Neural crest cell (in vitro differentiated cells): ENCODE measurements at regions not wholly inside any gene's neighbourhood (a gene's known extent, or its start where the extent isn't known, plus 50 kb on each side); places are given as distances from the start of the nearest gene placed in this dataset.

ENCODE experiments used
- DNase-seq: peaks from one replicate; pipeline ENCODE4 v3.0.0; 2021; ENCODE audit warnings: low read depth, mixed read lengths, low spot score
- H3K27ac Mint-ChIP-seq: one replicate; pipeline ENCODE4 v1.8.0; 2021; ENCODE audit warnings: mild to moderate bottlenecking, mixed read lengths; ENCODE audit not compliant: unreplicated experiment
- H3K27me3 Mint-ChIP-seq: 2 replicates; pipeline ENCODE4 v1.8.0; 2021; ENCODE audit warnings: low read depth, mild to moderate bottlenecking, mixed read lengths
- H3K36me3 Mint-ChIP-seq: 2 replicates; pipeline ENCODE4 v1.8.0; 2021; ENCODE audit warnings: low read depth, mild to moderate bottlenecking, mixed read lengths
- H3K4me1 Mint-ChIP-seq: 2 replicates; pipeline ENCODE4 v1.8.0; 2021; ENCODE audit warnings: mixed read lengths
- H3K4me3 Mint-ChIP-seq: one replicate; pipeline ENCODE4 v1.8.0; 2021; ENCODE audit warnings: mild to moderate bottlenecking, mixed read lengths
- H3K9me3 Mint-ChIP-seq: 2 replicates; pipeline ENCODE4 v1.8.0; 2021; ENCODE audit warnings: mixed read lengths
- CTCF ChIP-seq: fragments of 200-600 bp; sonication (generic); conservative IDR thresholded peaks from 2 replicates; pipeline ENCODE4 v1.5.0; 2021; ENCODE audit warnings: antibody characterized with exemption, mild to moderate bottlenecking

- no peak for TF ChIP-seq CTCF
- Mint-ChIP-seq H3K27me3 (no peaks in the 10 kb centered on the region), H3K36me3 (peaks cover 4% of the 10 kb centered on the region), H3K4me3 (no peak overlapping the region), H3K9me3 (peaks cover 13% of the 10 kb centered on the region), H3K27ac (no peak overlapping the region), H3K4me1 (no peaks in the 10 kb centered on the region)
- no peak for DNase-seq
Observed at GRCh38 chr9:73065439-73065838, 86.2 kb upstream of the ANXA1 start.

GRCh38 chr9:73064315-73064714 lies 87.3 kb upstream of the ANXA1 start:
- H3K4me3 Mint-ChIP-seq = no peak overlapping the region

GRCh38 chr9:73061146-73061545 lies 90.5 kb upstream of the ANXA1 start:
- no peaks in the 10 kb centered on the region for H3K9me3 Mint-ChIP-seq
- H3K27ac Mint-ChIP-seq = no peak overlapping the region
- DNase-seq = no peak
- H3K36me3 Mint-ChIP-seq = no peaks in the 10 kb centered on the region
- TF ChIP-seq CTCF = no peak
- H3K4me1 Mint-ChIP-seq = no peaks in the 10 kb centered on the region
- no peak overlapping the region for H3K4me3 Mint-ChIP-seq
- no peaks in the 10 kb centered on the region for H3K27me3 Mint-ChIP-seq

More at GRCh38 chr9:73064315-73064714, 87.3 kb upstream of the ANXA1 start:
- peaks cover 6% of the 10 kb centered on the region for H3K9me3 Mint-ChIP-seq
- no peak overlapping the region for H3K27ac Mint-ChIP-seq
- H3K27me3 Mint-ChIP-seq = no peaks in the 10 kb centered on the region
- peaks cover under 1% of the 10 kb centered on the region for H3K36me3 Mint-ChIP-seq
- DNase-seq = no peak
- no peaks in the 10 kb centered on the region for H3K4me1 Mint-ChIP-seq
- no peak for TF ChIP-seq CTCF

DNA sequence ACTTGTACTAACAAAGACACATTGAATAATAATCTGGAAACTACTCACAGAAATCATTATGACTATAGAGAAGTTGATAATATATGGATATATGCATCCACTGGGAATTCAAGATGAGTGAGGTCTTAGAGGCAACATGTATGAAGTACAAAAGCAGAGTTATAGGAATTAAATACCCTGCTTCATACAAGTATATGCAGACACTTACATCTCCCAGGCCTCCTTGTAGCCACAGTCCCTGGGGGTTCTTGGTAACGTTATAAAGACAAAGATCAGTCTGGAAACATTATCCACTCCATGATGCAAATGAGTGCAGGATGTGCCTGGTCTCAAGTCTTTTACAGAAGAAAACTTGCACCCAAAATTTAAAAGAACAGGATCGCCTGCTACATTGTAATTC lies 92.4 kb upstream of the ANXA1 start:
- DNase-seq = no peak
- H3K27ac Mint-ChIP-seq = no peak overlapping the region
- no peak for TF ChIP-seq CTCF
- no peaks in the 10 kb centered on the region for H3K4me1 Mint-ChIP-seq
- H3K27me3 Mint-ChIP-seq = no peaks in the 10 kb centered on the region
- H3K4me3 Mint-ChIP-seq = no peak overlapping the region
- no peaks in the 10 kb centered on the region for H3K9me3 Mint-ChIP-seq
- H3K36me3 Mint-ChIP-seq = no peaks in the 10 kb centered on the region

GRCh38 chr9:73056245-73056644 lies 95.4 kb upstream of the ANXA1 start:
- Mint-ChIP-seq H3K27me3 (no peaks in the 10 kb centered on the region), H3K27ac (no peak overlapping the region), H3K9me3 (no peaks in the 10 kb centered on the region), H3K4me1 (peaks cover 1% of the 10 kb centered on the region), H3K36me3 (no peaks in the 10 kb centered on the region), H3K4me3 (no peak overlapping the region)
- no peak for DNase-seq
- no peak for TF ChIP-seq CTCF

- Mint-ChIP-seq H3K27ac (no peak overlapping the region), H3K4me3 (no peak overlapping the region), H3K36me3 (no peaks in the 10 kb centered on the region), H3K27me3 (no peaks in the 10 kb centered on the region), H3K4me1 (peaks cover 10% of the 10 kb centered on the region), H3K9me3 (no peaks in the 10 kb centered on the region)
- DNase-seq = no peak
- no peak for TF ChIP-seq CTCF
Observed at GRCh38 chr9:73054091-73054490, 97.6 kb upstream of the ANXA1 start.
